ENCODE measurements at regions not wholly inside any gene's neighbourhood (a gene's known extent, or its start where the extent isn't known, plus 50 kb on each side); places are given as distances from the start of the nearest gene placed in this dataset.

DNA sequence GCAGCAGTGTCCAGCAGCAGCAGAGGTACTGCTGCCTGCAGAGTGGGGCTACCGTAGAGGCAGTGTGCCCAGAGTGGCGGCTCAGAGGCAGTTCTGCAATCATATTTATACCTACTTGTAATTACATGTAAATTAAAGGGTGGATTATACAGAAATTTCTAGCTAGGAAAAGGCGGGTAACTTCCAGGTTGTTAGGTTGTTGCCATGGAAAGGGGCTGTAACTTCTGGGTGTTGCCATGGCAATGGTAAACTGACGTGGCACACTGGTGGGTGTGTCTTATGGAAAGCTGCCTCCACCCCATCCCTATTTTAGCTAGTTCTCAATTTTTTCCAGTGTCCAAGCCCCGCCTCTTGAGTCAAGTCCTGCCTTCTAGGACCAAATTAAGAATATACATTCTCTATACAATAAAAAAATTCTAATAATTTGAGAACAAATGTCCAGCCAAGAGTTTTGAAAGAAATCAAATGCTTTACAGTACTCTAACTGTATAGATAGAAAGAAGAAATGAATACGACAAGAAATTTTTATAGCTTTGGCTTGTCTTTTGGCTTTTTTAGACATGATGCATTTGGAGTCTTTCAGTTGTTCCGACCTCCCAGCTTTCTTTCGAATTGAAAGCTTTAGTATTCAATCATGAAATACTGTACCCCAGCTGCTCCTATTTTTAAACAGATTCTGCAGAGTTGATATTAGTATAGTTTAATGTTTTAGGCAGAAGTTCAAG is 816.6 kb downstream of the DIAPH3 start:
- Histone ChIP-seq H3K9ac (ENCODE audit: low read length) (no peak overlapping the region), H3K36me3 (ENCODE audit: insufficient read depth, low read length) (no peaks in the 10 kb centered on the region), H3K9me2 (ENCODE audit: insufficient read depth, low read length) (no peaks in the 10 kb centered on the region), H3K4me2 (ENCODE audit: low read length) (no peak overlapping the region), H4K20me1 (ENCODE audit: insufficient read depth) (no peaks in the 10 kb centered on the region), H3K4me3 (ENCODE audit: low read length) (no peak overlapping the region), H3K9me3 (ENCODE audit: low read length) (no peaks in the 10 kb centered on the region), H3F3A (ENCODE audit: insufficient read depth, low read length, poor library complexity, severe bottlenecking) (peaks cover 7% of the 10 kb centered on the region), H3K27ac (ENCODE audit: low read length) (no peak overlapping the region), H3K79me2 (replicated peaks; ENCODE audit: insufficient read depth, low read length) (no peaks in the 10 kb centered on the region), H3K27me3 (ENCODE audit: insufficient read depth, low read depth, low read length) (no peaks in the 10 kb centered on the region), H2AFZ (ENCODE audit: low read depth, low read length) (no peak overlapping the region)
- TF ChIP-seq EZH2 (IDR thresholded peaks at IDR 0.05; ENCODE audit: borderline replicate concordance, insufficient read depth, low read length, poor library complexity, severe bottlenecking): no peak
- no peak for TF ChIP-seq POLR2AphosphoS5 (IDR thresholded peaks at IDR 0.05)
- no peak for TF ChIP-seq TAF1 (IDR thresholded peaks at IDR 0.05; ENCODE audit: low read depth)
- no peak for TF ChIP-seq RAD21 (conservative IDR thresholded peaks at IDR 0.05)
- no peak for TF ChIP-seq SMC3 (conservative IDR thresholded peaks at IDR 0.05; ENCODE audit: poor library complexity)
- TF ChIP-seq, protein P1, sequence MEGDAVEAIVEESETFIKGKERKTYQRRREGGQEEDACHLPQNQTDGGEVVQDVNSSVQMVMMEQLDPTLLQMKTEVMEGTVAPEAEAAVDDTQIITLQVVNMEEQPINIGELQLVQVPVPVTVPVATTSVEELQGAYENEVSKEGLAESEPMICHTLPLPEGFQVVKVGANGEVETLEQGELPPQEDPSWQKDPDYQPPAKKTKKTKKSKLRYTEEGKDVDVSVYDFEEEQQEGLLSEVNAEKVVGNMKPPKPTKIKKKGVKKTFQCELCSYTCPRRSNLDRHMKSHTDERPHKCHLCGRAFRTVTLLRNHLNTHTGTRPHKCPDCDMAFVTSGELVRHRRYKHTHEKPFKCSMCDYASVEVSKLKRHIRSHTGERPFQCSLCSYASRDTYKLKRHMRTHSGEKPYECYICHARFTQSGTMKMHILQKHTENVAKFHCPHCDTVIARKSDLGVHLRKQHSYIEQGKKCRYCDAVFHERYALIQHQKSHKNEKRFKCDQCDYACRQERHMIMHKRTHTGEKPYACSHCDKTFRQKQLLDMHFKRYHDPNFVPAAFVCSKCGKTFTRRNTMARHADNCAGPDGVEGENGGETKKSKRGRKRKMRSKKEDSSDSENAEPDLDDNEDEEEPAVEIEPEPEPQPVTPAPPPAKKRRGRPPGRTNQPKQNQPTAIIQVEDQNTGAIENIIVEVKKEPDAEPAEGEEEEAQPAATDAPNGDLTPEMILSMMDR (IDR thresholded peaks at IDR 0.05; ENCODE audit: poor library complexity, severe bottlenecking): no peak
- no peak for TF ChIP-seq EP300 (conservative IDR thresholded peaks at IDR 0.05; ENCODE audit: poor library complexity, severe bottlenecking)
- TF ChIP-seq, protein P2, sequence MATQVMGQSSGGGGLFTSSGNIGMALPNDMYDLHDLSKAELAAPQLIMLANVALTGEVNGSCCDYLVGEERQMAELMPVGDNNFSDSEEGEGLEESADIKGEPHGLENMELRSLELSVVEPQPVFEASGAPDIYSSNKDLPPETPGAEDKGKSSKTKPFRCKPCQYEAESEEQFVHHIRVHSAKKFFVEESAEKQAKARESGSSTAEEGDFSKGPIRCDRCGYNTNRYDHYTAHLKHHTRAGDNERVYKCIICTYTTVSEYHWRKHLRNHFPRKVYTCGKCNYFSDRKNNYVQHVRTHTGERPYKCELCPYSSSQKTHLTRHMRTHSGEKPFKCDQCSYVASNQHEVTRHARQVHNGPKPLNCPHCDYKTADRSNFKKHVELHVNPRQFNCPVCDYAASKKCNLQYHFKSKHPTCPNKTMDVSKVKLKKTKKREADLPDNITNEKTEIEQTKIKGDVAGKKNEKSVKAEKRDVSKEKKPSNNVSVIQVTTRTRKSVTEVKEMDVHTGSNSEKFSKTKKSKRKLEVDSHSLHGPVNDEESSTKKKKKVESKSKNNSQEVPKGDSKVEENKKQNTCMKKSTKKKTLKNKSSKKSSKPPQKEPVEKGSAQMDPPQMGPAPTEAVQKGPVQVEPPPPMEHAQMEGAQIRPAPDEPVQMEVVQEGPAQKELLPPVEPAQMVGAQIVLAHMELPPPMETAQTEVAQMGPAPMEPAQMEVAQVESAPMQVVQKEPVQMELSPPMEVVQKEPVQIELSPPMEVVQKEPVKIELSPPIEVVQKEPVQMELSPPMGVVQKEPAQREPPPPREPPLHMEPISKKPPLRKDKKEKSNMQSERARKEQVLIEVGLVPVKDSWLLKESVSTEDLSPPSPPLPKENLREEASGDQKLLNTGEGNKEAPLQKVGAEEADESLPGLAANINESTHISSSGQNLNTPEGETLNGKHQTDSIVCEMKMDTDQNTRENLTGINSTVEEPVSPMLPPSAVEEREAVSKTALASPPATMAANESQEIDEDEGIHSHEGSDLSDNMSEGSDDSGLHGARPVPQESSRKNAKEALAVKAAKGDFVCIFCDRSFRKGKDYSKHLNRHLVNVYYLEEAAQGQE (IDR thresholded peaks at IDR 0.05; ENCODE audit: borderline replicate concordance): no peak
- no peak for TF ChIP-seq MXI1 (conservative IDR thresholded peaks at IDR 0.05; ENCODE audit: poor library complexity, severe bottlenecking)

DNA sequence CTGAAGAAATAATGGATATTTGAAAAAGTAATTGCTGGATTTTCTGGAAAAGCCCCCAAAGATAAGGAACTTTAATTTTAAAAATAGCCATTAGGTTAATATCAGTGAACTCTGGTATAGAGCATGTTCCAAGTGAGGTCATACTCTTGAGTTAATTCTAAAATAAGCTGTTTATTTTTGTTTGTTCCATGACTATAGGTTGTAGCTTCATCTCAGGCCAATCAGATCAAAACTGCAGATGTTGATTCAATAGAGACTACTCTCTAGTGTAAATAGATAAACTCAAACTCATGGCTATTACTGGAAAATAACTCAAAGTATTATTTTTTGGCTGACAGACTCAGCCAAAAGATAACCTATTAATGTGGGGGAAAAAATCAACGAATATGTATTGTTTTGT is 815.1 kb downstream of the DIAPH3 start:
- H3K27me3 ChIP-seq (ENCODE audit: insufficient read depth, low read depth, low read length): no peaks in the 10 kb centered on the region
- no peaks in the 10 kb centered on the region for H4K20me1 ChIP-seq (ENCODE audit: insufficient read depth)
- TF ChIP-seq TAF1 (IDR thresholded peaks at IDR 0.05; ENCODE audit: low read depth) (no peak), EP300 (conservative IDR thresholded peaks at IDR 0.05; ENCODE audit: poor library complexity, severe bottlenecking) (no peak), POLR2AphosphoS5 (IDR thresholded peaks at IDR 0.05) (no peak), RAD21 (conservative IDR thresholded peaks at IDR 0.05) (no peak), MXI1 (conservative IDR thresholded peaks at IDR 0.05; ENCODE audit: poor library complexity, severe bottlenecking) (no peak), SMC3 (conservative IDR thresholded peaks at IDR 0.05; ENCODE audit: poor library complexity) (no peak), EZH2 (IDR thresholded peaks at IDR 0.05; ENCODE audit: borderline replicate concordance, insufficient read depth, low read length, poor library complexity, severe bottlenecking) (no peak)
- TF ChIP-seq, protein P1 (IDR thresholded peaks at IDR 0.05; ENCODE audit: poor library complexity, severe bottlenecking): no peak
- H3K27ac ChIP-seq (ENCODE audit: low read length): no peak overlapping the region
- H3K9me3 ChIP-seq (ENCODE audit: low read length): no peaks in the 10 kb centered on the region
- H3K9ac ChIP-seq (ENCODE audit: low read length): no peak overlapping the region
- H3K4me3 ChIP-seq (ENCODE audit: low read length): no peak overlapping the region
- no peaks in the 10 kb centered on the region for H3K36me3 ChIP-seq (ENCODE audit: insufficient read depth, low read length)
- no peaks in the 10 kb centered on the region for H3K79me2 ChIP-seq (replicated peaks; ENCODE audit: insufficient read depth, low read length)
- H2AFZ ChIP-seq (ENCODE audit: low read depth, low read length): no peak overlapping the region
- H3F3A ChIP-seq (ENCODE audit: insufficient read depth, low read length, poor library complexity, severe bottlenecking): peaks cover 8% of the 10 kb centered on the region
- H3K4me2 ChIP-seq (ENCODE audit: low read length): no peak overlapping the region
- H3K9me2 ChIP-seq (ENCODE audit: insufficient read depth, low read length): no peaks in the 10 kb centered on the region
